Naive thymus-derived CD4-positive, alpha-beta T cell (primary cell): ENCODE measurements at regions not wholly inside any gene's neighbourhood (a gene's known extent, or its start where the extent isn't known, plus 50 kb on each side); places are given as distances from the start of the nearest gene placed in this dataset.

Source experiments
- ATAC-seq: fragments of 150-1000 bp; cut with Tn5 transposase; 2 replicates; pipeline ENCODE4 v1.10.0; 2021; ENCODE audit warnings: mild to moderate bottlenecking, moderate library complexity
- CTCF ChIA-PET: fragments of 350-600 bp; sonication (Branson Sonifier 250); formaldehyde crosslinking; loops from one replicate; lab custom pipeline; 2021; ENCODE audit warnings: antibody characterized with exemption; lab: Charles Lee
- POLR2A ChIA-PET: fragments of 350-600 bp; sonication (Branson Sonifier 250); formaldehyde crosslinking; loops from one replicate; lab custom pipeline; 2021; ENCODE audit warnings: antibody characterized with exemption, inconsistent platforms; lab: Charles Lee
- DNase-seq, 9 donors: peaks; one replicate each; pipeline versions ENCODE4 v3.0.0 to v3.0.0-alpha.2; 2020 to 2022; ENCODE audit warnings: mixed read lengths in 1 of 9
- H3K27ac ChIP-seq: one replicate; pipeline ENCODE4 v1.7.0; 2013; ENCODE audit warnings: mild to moderate bottlenecking, low read depth, low read length, moderate library complexity
- H3K27me3 ChIP-seq, 2 donors: one replicate each; pipeline ENCODE4 v1.7.0; 2013; ENCODE audit warnings: low read length in 2 of 2, mild to moderate bottlenecking in 2 of 2, moderate library complexity in 2 of 2; ENCODE audit not compliant: control insufficient read depth in 2 of 2, insufficient read depth in 2 of 2
- H3K36me3 ChIP-seq, 3 experiments: 1 replicate in 2 of 3; 2 replicates in 1 of 3; pipeline ENCODE4 v1.7.0; 2013; ENCODE audit warnings: low read length in 3 of 3, mild to moderate bottlenecking in 3 of 3, moderate library complexity in 1 of 3; ENCODE audit not compliant: insufficient read depth in 3 of 3, control insufficient read depth in 2 of 3
- H3K4me1 ChIP-seq, 2 donors: one replicate each; pipeline ENCODE4 v1.7.0; 2013; ENCODE audit warnings: low read length in 2 of 2, mild to moderate bottlenecking in 2 of 2, moderate library complexity in 1 of 2; ENCODE audit not compliant: control insufficient read depth in 2 of 2, insufficient read depth in 2 of 2
- H3K4me3 ChIP-seq: 2 replicates; pipeline ENCODE4 v1.7.0; 2013; ENCODE audit warnings: mild to moderate bottlenecking, low read length
- H3K9me3 ChIP-seq, 3 experiments: 1 replicate in 2 of 3; 2 replicates in 1 of 3; pipeline ENCODE4 v1.7.0; 2013; ENCODE audit warnings: low read length in 3 of 3; ENCODE audit not compliant: control insufficient read depth in 2 of 3
- H3K27ac Mint-ChIP-seq, 9 donors: one replicate each; pipeline ENCODE4 v1.8.0; 2020 to 2022; ENCODE audit warnings: mixed read lengths in 9 of 9, mild to moderate bottlenecking in 8 of 9, moderate library complexity in 5 of 9, inconsistent platforms in 2 of 9
- H3K27me3 Mint-ChIP-seq, 5 donors: one replicate each; pipeline ENCODE4 v1.8.0; 2021 to 2022; ENCODE audit warnings: mixed read lengths in 5 of 5, mild to moderate bottlenecking in 1 of 5
- H3K36me3 Mint-ChIP-seq, 5 donors: one replicate each; pipeline ENCODE4 v1.8.0; 2020 to 2022; ENCODE audit warnings: mixed read lengths in 5 of 5, mild to moderate bottlenecking in 3 of 5, inconsistent platforms in 1 of 5
- H3K4me1 Mint-ChIP-seq, 7 donors: one replicate each; pipeline ENCODE4 v1.8.0; 2020 to 2022; ENCODE audit warnings: mixed read lengths in 7 of 7, mild to moderate bottlenecking in 3 of 7, inconsistent platforms in 1 of 7
- H3K4me3 Mint-ChIP-seq, 10 donors: one replicate each; pipeline ENCODE4 v1.8.0; 2020 to 2022; ENCODE audit warnings: mild to moderate bottlenecking in 10 of 10, mixed read lengths in 10 of 10, moderate library complexity in 6 of 10, inconsistent platforms in 2 of 10
- H3K9me3 Mint-ChIP-seq, 11 donors: one replicate each; pipeline ENCODE4 v1.8.0; 2020 to 2022; ENCODE audit warnings: mixed read lengths in 11 of 11, mild to moderate bottlenecking in 4 of 11, inconsistent platforms in 1 of 11, moderate library complexity in 1 of 11
- intact Hi-C, 2 donors: fragments of 100-400 bp; cut with micrococcal nuclease; formaldehyde crosslinking; loops; one replicate each; pipeline ENCODE4 v1.15.1; 2023

- no peak for DNase-seq
- Histone ChIP-seq H3K36me3 (no peaks in the 10 kb centered on the region), H3K4me1 (no peaks in the 10 kb centered on the region), H3K27ac (no peak overlapping the region), H3K4me3 (no peak overlapping the region), H3K9me3 (no peaks in the 10 kb centered on the region), H3K27me3 (no peaks in the 10 kb centered on the region)
- CTCF ChIA-PET = no interaction called here
- no peaks in the 10 kb centered on the region for H3K36me3 Mint-ChIP-seq
- intact Hi-C loops = no loop called here
- POLR2A ChIA-PET = no interaction called here
- H3K27ac Mint-ChIP-seq = no peak overlapping the region
- no peaks in the 10 kb centered on the region for H3K27me3 Mint-ChIP-seq
- H3K4me3 Mint-ChIP-seq = no peak overlapping the region
- H3K4me1 Mint-ChIP-seq = no peaks in the 10 kb centered on the region
- no peak for ATAC-seq
- H3K9me3 Mint-ChIP-seq = peaks cover 0 to 12% (median 3%) of the 10 kb centered on the region in 11 donors
These were observed 743.3 kb downstream of the PLOD2 start for GRCh38 chr3:145417678-145418077.

- H3K4me1 Mint-ChIP-seq = no peaks in the 10 kb centered on the region
- no peaks in the 10 kb centered on the region for H3K36me3 Mint-ChIP-seq
- peaks cover 0 to 8% (median 0%) of the 10 kb centered on the region in 11 donors for H3K9me3 Mint-ChIP-seq
- no peaks in the 10 kb centered on the region for H3K36me3 ChIP-seq
- ATAC-seq (no peak), DNase-seq (no peak)
- CTCF ChIA-PET = no interaction called here
- intact Hi-C loops = no loop called here
- H3K9me3 ChIP-seq = no peaks in the 10 kb centered on the region
- no peak overlapping the region for H3K4me3 Mint-ChIP-seq
- H3K4me3 ChIP-seq = no peak overlapping the region
- H3K27ac Mint-ChIP-seq = no peak overlapping the region
- H3K27me3 ChIP-seq = no peaks in the 10 kb centered on the region
- POLR2A ChIA-PET = no interaction called here
- no peaks in the 10 kb centered on the region for H3K27me3 Mint-ChIP-seq
- H3K27ac ChIP-seq = no peak overlapping the region
- H3K4me1 ChIP-seq = no peaks in the 10 kb centered on the region
These were observed 738.4 kb downstream of the PLOD2 start for GRCh38 chr3:145422556-145422955.

- no peak overlapping the region for H3K4me3 Mint-ChIP-seq
- Histone ChIP-seq H3K4me1 (no peaks in the 10 kb centered on the region), H3K27me3 (no peaks in the 10 kb centered on the region), H3K27ac (no peak overlapping the region), H3K4me3 (no peak overlapping the region), H3K9me3 (no peaks in the 10 kb centered on the region), H3K36me3 (no peaks in the 10 kb centered on the region)
- no peak for DNase-seq
- ChIA-PET CTCF (no interaction called here), POLR2A (no interaction called here)
- no peak for ATAC-seq
- H3K27me3 Mint-ChIP-seq = no peaks in the 10 kb centered on the region
- intact Hi-C loops = no loop called here
- H3K36me3 Mint-ChIP-seq = no peaks in the 10 kb centered on the region
- H3K9me3 Mint-ChIP-seq = peaks cover 0 to 4% (median 0%) of the 10 kb centered on the region in 11 donors
- no peaks in the 10 kb centered on the region for H3K4me1 Mint-ChIP-seq
- H3K27ac Mint-ChIP-seq = no peak overlapping the region
These were observed 733.6 kb downstream of the PLOD2 start for GRCh38 chr3:145427355-145427754.

GRCh38 chr3:145429546-145429945 is 731.4 kb downstream of the PLOD2 start:
- Histone ChIP-seq H3K4me3 (no peak overlapping the region), H3K27me3 (no peaks in the 10 kb centered on the region), H3K9me3 (no peaks in the 10 kb centered on the region), H3K27ac (no peak overlapping the region), H3K4me1 (no peaks in the 10 kb centered on the region), H3K36me3 (no peaks in the 10 kb centered on the region)
- POLR2A ChIA-PET = no interaction called here
- Mint-ChIP-seq H3K4me3 (no peak overlapping the region), H3K27me3 (no peaks in the 10 kb centered on the region), H3K9me3 (peaks cover 0 to 6% (median 0%) of the 10 kb centered on the region in 11 donors), H3K36me3 (no peaks in the 10 kb centered on the region), H3K4me1 (no peaks in the 10 kb centered on the region), H3K27ac (no peak overlapping the region)
- ATAC-seq = no peak
- intact Hi-C loops = no loop called here
- CTCF ChIA-PET = interaction anchor here (0.6 kb wide), 1 partner anchor 1064 kb away, joined by 5 read pairs; no protein-coding TSS in a partner anchor
- no peak for DNase-seq

GRCh38 chr3:145448436-145448835 is 712.5 kb downstream of the PLOD2 start:
- ChIA-PET POLR2A (no interaction called here), CTCF (no interaction called here)
- intact Hi-C loops = no loop called here
- H3K9me3 ChIP-seq = no peaks in the 10 kb centered on the region
- H3K27ac ChIP-seq = no peak overlapping the region
- ATAC-seq (no peak), DNase-seq (no peak)
- H3K9me3 Mint-ChIP-seq = peaks cover 0 to 5% (median 0%) of the 10 kb centered on the region in 11 donors
- no peaks in the 10 kb centered on the region for H3K27me3 Mint-ChIP-seq
- no peaks in the 10 kb centered on the region for H3K27me3 ChIP-seq
- no peaks in the 10 kb centered on the region for H3K4me1 ChIP-seq
- H3K36me3 Mint-ChIP-seq = no peaks in the 10 kb centered on the region
- H3K4me3 Mint-ChIP-seq = no peak overlapping the region
- no peaks in the 10 kb centered on the region for H3K4me1 Mint-ChIP-seq
- H3K4me3 ChIP-seq = no peak overlapping the region
- H3K27ac Mint-ChIP-seq = no peak overlapping the region
- H3K36me3 ChIP-seq = no peaks in the 10 kb centered on the region

GRCh38 chr3:145450018-145450682 is 710.8 kb downstream of the PLOD2 start:
- Histone ChIP-seq H3K36me3 (no peaks in the 10 kb centered on the region), H3K9me3 (no peaks in the 10 kb centered on the region), H3K27me3 (no peaks in the 10 kb centered on the region), H3K4me1 (no peaks in the 10 kb centered on the region), H3K4me3 (no peak overlapping the region), H3K27ac (no peak overlapping the region)
- POLR2A ChIA-PET = no interaction called here
- Mint-ChIP-seq H3K4me3 (no peak overlapping the region), H3K27ac (no peak overlapping the region), H3K36me3 (no peaks in the 10 kb centered on the region), H3K4me1 (no peaks in the 10 kb centered on the region), H3K27me3 (no peaks in the 10 kb centered on the region), H3K9me3 (peaks cover 0 to 3% (median 0%) of the 10 kb centered on the region in 11 donors)
- DNase-seq (no peak), ATAC-seq (no peak)
- CTCF ChIA-PET = no interaction called here
- intact Hi-C loops = no loop called here

GRCh38 chr3:145457825-145458552 is 703.0 kb downstream of the PLOD2 start:
- POLR2A ChIA-PET = no interaction called here
- intact Hi-C loops = no loop called here

More at GRCh38 chr3:145457825-145458552, 703.0 kb downstream of the PLOD2 start:
- Mint-ChIP-seq H3K4me1 (no peaks in the 10 kb centered on the region), H3K9me3 (peaks cover 0 to 6% (median 0%) of the 10 kb centered on the region in 11 donors), H3K27me3 (no peaks in the 10 kb centered on the region), H3K4me3 (no peak overlapping the region), H3K36me3 (no peaks in the 10 kb centered on the region), H3K27ac (no peak overlapping the region)
- Histone ChIP-seq H3K4me3 (no peak overlapping the region), H3K9me3 (no peaks in the 10 kb centered on the region), H3K27ac (no peak overlapping the region), H3K36me3 (no peaks in the 10 kb centered on the region), H3K4me1 (no peaks in the 10 kb centered on the region), H3K27me3 (no peaks in the 10 kb centered on the region)
- no peak for DNase-seq
- CTCF ChIA-PET = no interaction called here
- ATAC-seq = no peak
